ENCODE measurements at regions not wholly inside any gene's neighbourhood (a gene's known extent, or its start where the extent isn't known, plus 50 kb on each side); places are given as distances from the start of the nearest gene placed in this dataset.

- TF ChIP-seq, protein P1, sequence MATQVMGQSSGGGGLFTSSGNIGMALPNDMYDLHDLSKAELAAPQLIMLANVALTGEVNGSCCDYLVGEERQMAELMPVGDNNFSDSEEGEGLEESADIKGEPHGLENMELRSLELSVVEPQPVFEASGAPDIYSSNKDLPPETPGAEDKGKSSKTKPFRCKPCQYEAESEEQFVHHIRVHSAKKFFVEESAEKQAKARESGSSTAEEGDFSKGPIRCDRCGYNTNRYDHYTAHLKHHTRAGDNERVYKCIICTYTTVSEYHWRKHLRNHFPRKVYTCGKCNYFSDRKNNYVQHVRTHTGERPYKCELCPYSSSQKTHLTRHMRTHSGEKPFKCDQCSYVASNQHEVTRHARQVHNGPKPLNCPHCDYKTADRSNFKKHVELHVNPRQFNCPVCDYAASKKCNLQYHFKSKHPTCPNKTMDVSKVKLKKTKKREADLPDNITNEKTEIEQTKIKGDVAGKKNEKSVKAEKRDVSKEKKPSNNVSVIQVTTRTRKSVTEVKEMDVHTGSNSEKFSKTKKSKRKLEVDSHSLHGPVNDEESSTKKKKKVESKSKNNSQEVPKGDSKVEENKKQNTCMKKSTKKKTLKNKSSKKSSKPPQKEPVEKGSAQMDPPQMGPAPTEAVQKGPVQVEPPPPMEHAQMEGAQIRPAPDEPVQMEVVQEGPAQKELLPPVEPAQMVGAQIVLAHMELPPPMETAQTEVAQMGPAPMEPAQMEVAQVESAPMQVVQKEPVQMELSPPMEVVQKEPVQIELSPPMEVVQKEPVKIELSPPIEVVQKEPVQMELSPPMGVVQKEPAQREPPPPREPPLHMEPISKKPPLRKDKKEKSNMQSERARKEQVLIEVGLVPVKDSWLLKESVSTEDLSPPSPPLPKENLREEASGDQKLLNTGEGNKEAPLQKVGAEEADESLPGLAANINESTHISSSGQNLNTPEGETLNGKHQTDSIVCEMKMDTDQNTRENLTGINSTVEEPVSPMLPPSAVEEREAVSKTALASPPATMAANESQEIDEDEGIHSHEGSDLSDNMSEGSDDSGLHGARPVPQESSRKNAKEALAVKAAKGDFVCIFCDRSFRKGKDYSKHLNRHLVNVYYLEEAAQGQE (IDR thresholded peaks at IDR 0.05; ENCODE audit: unreplicated experiment) = no peak
- no peak for TF ChIP-seq JUNB (IDR thresholded peaks at IDR 0.05; ENCODE audit: unreplicated experiment)
- TF ChIP-seq, protein P2, sequence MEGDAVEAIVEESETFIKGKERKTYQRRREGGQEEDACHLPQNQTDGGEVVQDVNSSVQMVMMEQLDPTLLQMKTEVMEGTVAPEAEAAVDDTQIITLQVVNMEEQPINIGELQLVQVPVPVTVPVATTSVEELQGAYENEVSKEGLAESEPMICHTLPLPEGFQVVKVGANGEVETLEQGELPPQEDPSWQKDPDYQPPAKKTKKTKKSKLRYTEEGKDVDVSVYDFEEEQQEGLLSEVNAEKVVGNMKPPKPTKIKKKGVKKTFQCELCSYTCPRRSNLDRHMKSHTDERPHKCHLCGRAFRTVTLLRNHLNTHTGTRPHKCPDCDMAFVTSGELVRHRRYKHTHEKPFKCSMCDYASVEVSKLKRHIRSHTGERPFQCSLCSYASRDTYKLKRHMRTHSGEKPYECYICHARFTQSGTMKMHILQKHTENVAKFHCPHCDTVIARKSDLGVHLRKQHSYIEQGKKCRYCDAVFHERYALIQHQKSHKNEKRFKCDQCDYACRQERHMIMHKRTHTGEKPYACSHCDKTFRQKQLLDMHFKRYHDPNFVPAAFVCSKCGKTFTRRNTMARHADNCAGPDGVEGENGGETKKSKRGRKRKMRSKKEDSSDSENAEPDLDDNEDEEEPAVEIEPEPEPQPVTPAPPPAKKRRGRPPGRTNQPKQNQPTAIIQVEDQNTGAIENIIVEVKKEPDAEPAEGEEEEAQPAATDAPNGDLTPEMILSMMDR (conservative IDR thresholded peaks at IDR 0.05; ENCODE audit: low read depth in 2 of 2) = no peak
- TF ChIP-seq STAT1 (IDR thresholded peaks at IDR 0.05; ENCODE audit: unreplicated experiment) = no peak
- TF ChIP-seq POLR2AphosphoS5 (IDR thresholded peaks at IDR 0.05; ENCODE audit: low read depth) = no peak
- TF ChIP-seq ZNF331 (CRISPR knock-in tag; IDR thresholded peaks at IDR 0.05; ENCODE audit: low read depth) = no peak
- no peak for TF ChIP-seq CREB1 (CRISPR knock-in tag; IDR thresholded peaks at IDR 0.05; ENCODE audit: low read depth)
- TF ChIP-seq ZNF462 (CRISPR knock-in tag; IDR thresholded peaks at IDR 0.05) = no peak
- no peak for TF ChIP-seq ZNF114 (CRISPR knock-in tag; IDR thresholded peaks at IDR 0.05)
- no peak for TF ChIP-seq NANOG (IDR thresholded peaks at IDR 0.05; ENCODE audit: borderline replicate concordance)
- TF ChIP-seq EZH2 (IDR thresholded peaks at IDR 0.05; ENCODE audit: low read depth, unreplicated experiment) = no peak
- Mint-ChIP-seq H3K27me3 (ENCODE audit: insufficient read depth, low read depth, poor library complexity) (peaks cover 13% of the 10 kb centered on the region), H3K4me1 (peaks cover 16% of the 10 kb centered on the region), H3K36me3 (ENCODE audit: low read depth) (no peaks in the 10 kb centered on the region; the same call in 2 of the 3 replicates), H3K27ac (no peak overlapping the region), H3K9me3 (no peaks in the 10 kb centered on the region; the same call in 2 of the 3 replicates), H3K4me3 (no peak overlapping the region)
- H3K36me3 ChIP-seq (ENCODE audit: insufficient read depth) = no peaks in the 10 kb centered on the region
- no peak overlapping the region for H3K27ac ChIP-seq (ENCODE audit: low read depth)
- no peaks in the 10 kb centered on the region for H4K20me1 ChIP-seq (replicated peaks; ENCODE audit: insufficient read depth)
- H3K27me3 ChIP-seq (ENCODE audit: insufficient read depth) = no peaks in the 10 kb centered on the region
- no peak overlapping the region for H3K4me2 ChIP-seq
- no peak for ATAC-seq
- no peaks in the 10 kb centered on the region for H3K79me2 ChIP-seq (replicated peaks; ENCODE audit: insufficient read depth)
- DNase-seq (ENCODE audit: low spot score) = no peak
- H3K4me1 ChIP-seq (ENCODE audit: insufficient read depth) = no peaks in the 10 kb centered on the region; the same call in 1 of the 2 replicates
- no peaks in the 10 kb centered on the region for H3F3A ChIP-seq (replicated peaks; ENCODE audit: low read depth)
- no peak overlapping the region for H2AFZ ChIP-seq
- no peaks in the 10 kb centered on the region for H3K9me2 ChIP-seq (ENCODE audit: insufficient read depth)
- H3K4me3 ChIP-seq = no peak overlapping the region
Observed at GRCh38 chr5:3027866-3028635, 276.6 kb upstream of the IRX2 start.
